B cell (primary cell): ENCODE measurements at regions not wholly inside any gene's neighbourhood (a gene's known extent, or its start where the extent isn't known, plus 50 kb on each side); places are given as distances from the start of the nearest gene placed in this dataset.

ENCODE experiments used
- ATAC-seq: fragments of 200-7000 bp; cut with Tn5 transposase; one replicate; pipeline ENCODE4 v1.10.0; 2021; ENCODE audit warnings: low read depth, mild to moderate bottlenecking, moderate number of reproducible peaks, moderate library complexity
- CTCF ChIA-PET: fragments of 350-600 bp; sonication (Branson Sonifier 250); formaldehyde crosslinking; loops from one replicate; lab custom pipeline; 2021; ENCODE audit warnings: antibody characterized with exemption, inconsistent platforms; lab: Charles Lee
- POLR2A ChIA-PET: fragments of 350-600 bp; sonication (Branson Sonifier 250); formaldehyde crosslinking; loops from one replicate; lab custom pipeline; 2021; ENCODE audit warnings: antibody characterized with exemption; lab: Charles Lee
- DNase-seq: peaks from one replicate; pipeline ENCODE4 v3.0.0; 2013
- H2AFZ ChIP-seq: 2 replicates; pipeline ENCODE4 v1.6.1; 2012; ENCODE audit warnings: mild to moderate bottlenecking, low read depth, low read length; ENCODE audit not compliant: insufficient read depth, poor library complexity, severe bottlenecking
- H3K27ac ChIP-seq, 2 donors: 1 replicate in 1 of 2; 2 replicates in 1 of 2; pipeline ENCODE4 v1.5.1; 2012 to 2013; ENCODE audit warnings: low read length in 2 of 2, mild to moderate bottlenecking in 2 of 2, moderate library complexity in 1 of 2
- H3K27me3 ChIP-seq, 4 experiments: fragments of 200-600 bp in 1 of 4; sonication (generic) in 1 of 4; replicated peaks in 1 of 4; 1 replicate in 2 of 4; 2 replicates in 2 of 4; pipeline versions ENCODE4 v1.6.1 to v1.7.0; 2013 to 2016; ENCODE audit warnings: low read length in 3 of 4, mild to moderate bottlenecking in 2 of 4, mixed read lengths in 1 of 4, moderate library complexity in 1 of 4; ENCODE audit not compliant: insufficient read depth in 4 of 4, control insufficient read depth in 3 of 4; ENCODE audit errors: control extremely low read depth in 1 of 4
- H3K36me3 ChIP-seq, 2 experiments: replicated peaks in 1 of 2; 1 replicate in 1 of 2; 2 replicates in 1 of 2; pipeline versions ENCODE4 v1.6.1 to v1.7.1; 2013; ENCODE audit warnings: low read length in 1 of 2; ENCODE audit not compliant: insufficient read depth in 2 of 2, control insufficient read depth in 1 of 2; ENCODE audit errors: control extremely low read depth in 1 of 2, extremely low read depth in 1 of 2
- H3K4me1 ChIP-seq, 2 donors: fragments of 200-600 bp in 1 of 2; sonication (generic) in 1 of 2; 1 replicate in 1 of 2; 2 replicates in 1 of 2; pipeline versions ENCODE4 v1.5.1 to v1.6.1; 2013 to 2017; ENCODE audit warnings: low read length in 2 of 2; ENCODE audit not compliant: control insufficient read depth in 2 of 2, insufficient read depth in 2 of 2
- H3K4me2 ChIP-seq: replicated peaks from 2 replicates; pipeline ENCODE3; 2012; ENCODE audit warnings: mild to moderate bottlenecking, low read depth, low read length; ENCODE audit not compliant: poor library complexity, severe bottlenecking
- H3K4me3 ChIP-seq, 5 experiments: fragments of 200-600 bp in 1 of 5; sonication (generic) in 1 of 5; 1 replicate in 3 of 5; 2 replicates in 2 of 5; pipeline versions ENCODE4 v1.5.1 to v1.7.0; 2011 to 2016; ENCODE audit warnings: low read length in 4 of 5, mild to moderate bottlenecking in 4 of 5, low read depth in 2 of 5, control low read depth in 1 of 5, moderate library complexity in 1 of 5; ENCODE audit not compliant: insufficient read depth in 1 of 5; ENCODE audit errors: control extremely low read depth in 1 of 5, extremely low read depth in 1 of 5
- H3K79me2 ChIP-seq: fragments of 200-600 bp; sonication (generic); one replicate; pipeline ENCODE4 v1.6.0; 2016; ENCODE audit warnings: low read length; ENCODE audit not compliant: control insufficient read depth, insufficient read depth
- H3K9ac ChIP-seq: fragments of 200-600 bp; sonication (generic); 2 replicates; pipeline ENCODE4 v1.6.1; 2017; ENCODE audit warnings: mild to moderate bottlenecking, low read length, moderate library complexity
- H3K9me3 ChIP-seq, 3 donors: one replicate each; pipeline versions ENCODE4 v1.6.1 to v1.7.1; 2013; ENCODE audit warnings: low read length in 2 of 3; ENCODE audit not compliant: control insufficient read depth in 2 of 3, insufficient read depth in 1 of 3; ENCODE audit errors: control extremely low read depth in 1 of 3
- H4K20me1 ChIP-seq: 2 replicates; pipeline ENCODE4 v1.6.0; 2012; ENCODE audit warnings: mild to moderate bottlenecking, low read length; ENCODE audit not compliant: insufficient read depth, control insufficient read depth, poor library complexity, severe bottlenecking
- H3K27ac Mint-ChIP-seq: one replicate; pipeline ENCODE4 v1.8.0; 2021; ENCODE audit warnings: mixed read lengths
- H3K27me3 Mint-ChIP-seq: one replicate; pipeline ENCODE4 v1.8.0; 2021; ENCODE audit warnings: mixed read lengths
- H3K4me1 Mint-ChIP-seq: one replicate; pipeline ENCODE4 v1.8.0; 2021; ENCODE audit warnings: mixed read lengths
- H3K4me3 Mint-ChIP-seq: one replicate; pipeline ENCODE4 v1.8.0; 2021; ENCODE audit warnings: mixed read lengths
- H3K9me3 Mint-ChIP-seq: one replicate; pipeline ENCODE4 v1.8.0; 2022; ENCODE audit warnings: mixed read lengths; ENCODE audit not compliant: insufficient read depth
- CTCF ChIP-seq: fragments of 200-600 bp; IDR thresholded peaks from one replicate; pipeline ENCODE4 v1.8.0; 2022; ENCODE audit warnings: antibody characterized with exemption, mild to moderate bottlenecking
- EZH2 ChIP-seq: IDR thresholded peaks from 2 replicates; pipeline ENCODE4 v1.6.1; 2012; ENCODE audit warnings: borderline replicate concordance, low read depth, mild to moderate bottlenecking, moderate library complexity, low read length; ENCODE audit not compliant: insufficient read depth, poor library complexity, severe bottlenecking
- WGBS: methylation state at CpG from one replicate; pipeline ENCODE4 v1.1.5; 2013; ENCODE audit warnings: missing lambda C conversion rate; ENCODE audit not compliant: insufficient coverage; 5-methylcytosine and 5-hydroxymethylcytosine counted together
- intact Hi-C: fragments of 100-400 bp; cut with micrococcal nuclease; formaldehyde crosslinking; loops from one replicate; pipeline ENCODE4 v1.10.0; 2022

- Histone ChIP-seq H3K9me3 (no peaks in the 10 kb centered on the region), H3K27ac (no peak overlapping the region), H3K27me3 (peaks cover 0 to 4% (median 1%) of the 10 kb centered on the region in 4 experiments), H3K4me2 (no peak overlapping the region), H4K20me1 (no peaks in the 10 kb centered on the region), H3K4me1 (no peaks in the 10 kb centered on the region), H3K9ac (no peak overlapping the region), H3K79me2 (no peaks in the 10 kb centered on the region), H3K36me3 (no peaks in the 10 kb centered on the region), H2AFZ (no peak overlapping the region), H3K4me3 (no peak overlapping the region)
- CTCF ChIA-PET, result no interaction called here
- intact Hi-C loops, result no loop called here
- WGBS, result 94% methylated on average over 4 of the region's 5 CpGs
- Mint-ChIP-seq H3K4me1 (peaks cover 1% of the 10 kb centered on the region), H3K4me3 (no peak overlapping the region), H3K27ac (no peak overlapping the region), H3K9me3 (no peaks in the 10 kb centered on the region), H3K27me3 (peaks cover 8% of the 10 kb centered on the region)
- ATAC-seq (no peak), DNase-seq (no peak)
- POLR2A ChIA-PET, result no interaction called here
- TF ChIP-seq CTCF (no peak), EZH2 (no peak)
Measured at GRCh38 chr15:69609776-69610175, 157.2 kb downstream of the RPLP1 start.

GRCh38 chr15:69610277-69610676, 157.7 kb downstream of the RPLP1 start:
- no peak for TF ChIP-seq EZH2
- no peak for TF ChIP-seq CTCF
- Histone ChIP-seq H3K36me3 (no peaks in the 10 kb centered on the region), H4K20me1 (no peaks in the 10 kb centered on the region), H3K4me3 (no peak overlapping the region), H2AFZ (no peak overlapping the region), H3K4me2 (no peak overlapping the region), H3K9ac (no peak overlapping the region), H3K27ac (no peak overlapping the region), H3K27me3 (peaks cover 0 to 4% (median 1%) of the 10 kb centered on the region in 4 experiments), H3K79me2 (no peaks in the 10 kb centered on the region), H3K9me3 (no peaks in the 10 kb centered on the region), H3K4me1 (no peaks in the 10 kb centered on the region)
- no peak for DNase-seq
- ChIA-PET CTCF (no interaction called here), POLR2A (no interaction called here)
- H3K4me3 Mint-ChIP-seq, result no peak overlapping the region
- intact Hi-C loops, result no loop called here
- no peak for ATAC-seq
- H3K27me3 Mint-ChIP-seq, result peaks cover 8% of the 10 kb centered on the region
- H3K9me3 Mint-ChIP-seq, result no peaks in the 10 kb centered on the region
- H3K27ac Mint-ChIP-seq, result no peak overlapping the region
- peaks cover 1% of the 10 kb centered on the region for H3K4me1 Mint-ChIP-seq
